AG04449 (cell line): ENCODE measurements at regions not wholly inside any gene's neighbourhood (a gene's known extent, or its start where the extent isn't known, plus 50 kb on each side); places are given as distances from the start of the nearest gene placed in this dataset.

Source experiments
- CTCF ChIA-PET: fragments of 350-600 bp; formaldehyde crosslinking; extraction: SDS; loops from one replicate; lab custom pipeline; 2021; ENCODE audit warnings: antibody characterized with exemption; lab: Yijun Ruan, JAX
- POLR2A ChIA-PET: fragments of 400-600, 350-600 bp; formaldehyde crosslinking; extraction: SDS; loops from one replicate; lab custom pipeline; 2020; ENCODE audit warnings: antibody characterized with exemption, inconsistent platforms; lab: Yijun Ruan, JAX
- DNase-seq: peaks from one replicate; pipeline ENCODE4 v3.0.0-alpha.2; 2010; ENCODE audit warnings: low read depth, low spot score
- H3K4me3 ChIP-seq: 2 replicates; pipeline ENCODE4 v1.5.1; 2011; ENCODE audit warnings: low read depth, mild to moderate bottlenecking, control low read depth, low read length
- CTCF ChIP-seq: IDR thresholded peaks from one replicate; pipeline ENCODE4 v1.5.1; 2011; ENCODE audit warnings: mild to moderate bottlenecking, moderate library complexity, low read length, control low read depth, inconsistent platforms; ENCODE audit not compliant: insufficient read depth; ENCODE audit errors: missing control alignments

GRCh38 chr17:79220713-79221291 lies 146.2 kb downstream of the ENGASE start:
- H3K4me3 ChIP-seq = no peak overlapping the region
- TF ChIP-seq CTCF = no peak
- CTCF ChIA-PET = no interaction called here
- no peak for DNase-seq
- POLR2A ChIA-PET = no interaction called here

- no peak for DNase-seq
- TF ChIP-seq CTCF = no peak
- CTCF ChIA-PET = no interaction called here
- POLR2A ChIA-PET = no interaction called here
- H3K4me3 ChIP-seq = no peak overlapping the region
Observed at GRCh38 chr17:79220201-79220712, 145.6 kb downstream of the ENGASE start.

GRCh38 chr17:79219208-79219935 lies 144.7 kb downstream of the ENGASE start:
- TF ChIP-seq CTCF = no peak
- no peak for DNase-seq
- POLR2A ChIA-PET = no interaction called here
- H3K4me3 ChIP-seq = no peak overlapping the region
- CTCF ChIA-PET = no interaction called here

- no peak overlapping the region for H3K4me3 ChIP-seq
- ChIA-PET CTCF (no interaction called here), POLR2A (no interaction called here)
- DNase-seq = no peak
- TF ChIP-seq CTCF = no peak
Observed at GRCh38 chr17:79218825-79219200, 144.2 kb downstream of the ENGASE start.

GRCh38 chr17:79218175-79218824 lies 143.7 kb downstream of the ENGASE start:
- H3K4me3 ChIP-seq = no peak overlapping the region
- DNase-seq = no peak
- ChIA-PET CTCF (no interaction called here), POLR2A (no interaction called here)
- no peak for TF ChIP-seq CTCF
